Small intestine (tissue), 7 donors: ENCODE measurements at regions not wholly inside any gene's neighbourhood (a gene's known extent, or its start where the extent isn't known, plus 50 kb on each side); places are given as distances from the start of the nearest gene placed in this dataset.
"Not testable (repeated sequence)": the region's sequence is repeated elsewhere in the genome, so short reads cannot be mapped to it uniquely, and the experiment has no call there.

Source experiments
- DNase-seq, 2 donors: peaks; one replicate each; pipeline versions ENCODE4 v3.0.0 to v3.0.0-alpha.2; 2013
- FAIRE-seq: peaks from 2 replicates; lab custom pipeline; 2012; peaks lifted over from hg19 to GRCh38; lab: Jason Lieb, UNC
- H3K27ac ChIP-seq, 3 donors: one replicate each; pipeline ENCODE4 v1.5.1; 2013; ENCODE audit warnings: low read length in 2 of 3, mild to moderate bottlenecking in 2 of 3, control low read depth in 1 of 3, inconsistent platforms in 1 of 3, low read depth in 1 of 3, moderate library complexity in 1 of 3
- H3K27me3 ChIP-seq, 3 donors: one replicate each; pipeline ENCODE4 v1.6.1; 2013; ENCODE audit warnings: low read length in 3 of 3, inconsistent platforms in 1 of 3; ENCODE audit not compliant: control insufficient read depth in 3 of 3, insufficient read depth in 3 of 3
- H3K36me3 ChIP-seq, 3 donors: one replicate each; pipeline ENCODE4 v1.6.1; 2013; ENCODE audit warnings: low read length in 3 of 3, inconsistent platforms in 1 of 3, low read depth in 1 of 3, mild to moderate bottlenecking in 1 of 3, moderate library complexity in 1 of 3; ENCODE audit not compliant: control insufficient read depth in 3 of 3, insufficient read depth in 2 of 3
- H3K4me1 ChIP-seq, 3 donors: one replicate each; pipeline ENCODE4 v1.6.1; 2013; ENCODE audit warnings: low read length in 2 of 3, inconsistent platforms in 1 of 3, low read depth in 1 of 3, mild to moderate bottlenecking in 1 of 3, moderate library complexity in 1 of 3; ENCODE audit not compliant: control insufficient read depth in 3 of 3, insufficient read depth in 2 of 3
- H3K4me3 ChIP-seq, 3 donors: one replicate each; pipeline ENCODE4 v1.5.1; 2013; ENCODE audit warnings: low read length in 3 of 3, control low read depth in 1 of 3, inconsistent platforms in 1 of 3, low read depth in 1 of 3, mild to moderate bottlenecking in 1 of 3, moderate library complexity in 1 of 3
- H3K9me3 ChIP-seq, 2 donors: one replicate each; pipeline ENCODE4 v1.6.1; 2013; ENCODE audit warnings: low read depth in 1 of 2, low read length in 1 of 2; ENCODE audit not compliant: control insufficient read depth in 2 of 2, insufficient read depth in 1 of 2
- WGBS, 3 donors: extraction: QIAGEN DNeasy Blood & Tissue Kit; methylation state at CpG; one replicate each; pipeline ENCODE4 v1.1.7; 2013; 5-methylcytosine and 5-hydroxymethylcytosine counted together
- donor health status: healthy with polysubstance abuse.
- donor health status: control.
- donor health status: control.
- donor health status: Bipolar disorder and iron deficiency.
- donor health status: healthy.

DNA sequence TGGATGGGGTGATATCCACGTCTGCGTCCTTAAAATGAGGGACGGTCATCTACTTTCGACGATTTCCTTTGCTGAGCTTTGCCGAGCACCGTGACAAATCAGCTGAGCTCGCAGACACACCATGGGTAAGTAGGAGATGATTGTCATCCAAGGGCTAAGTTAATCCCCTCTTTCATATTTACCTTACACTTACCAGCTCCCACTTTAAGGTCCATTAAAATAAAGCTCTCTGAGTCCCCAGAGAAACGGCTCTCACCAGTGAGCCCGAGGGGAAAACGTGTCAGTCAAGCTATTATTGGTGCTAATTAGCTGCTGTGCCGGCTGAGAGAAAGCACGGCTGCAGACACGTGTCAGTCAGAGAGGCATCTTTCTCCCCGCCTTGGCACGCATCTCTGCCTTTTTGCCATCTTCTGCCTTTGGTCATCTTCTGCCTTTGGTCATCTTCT is 72.2 kb downstream of the CRLF2 start:
- H3K9me3 ChIP-seq, result peaks cover 0 to 2% of the 10 kb centered on the region in 2 donors
- no peaks in the 10 kb centered on the region for H3K27me3 ChIP-seq
- 49 to 58% (median 52%) methylated on average over 16 of the region's 16 CpGs for WGBS, 3 donors
- FAIRE-seq (no peak), DNase-seq (no peak)
- H3K4me3 ChIP-seq, result no peak overlapping the region
- no peaks in the 10 kb centered on the region for H3K36me3 ChIP-seq
- no peak overlapping the region for H3K27ac ChIP-seq
- no peaks in the 10 kb centered on the region for H3K4me1 ChIP-seq

DNA sequence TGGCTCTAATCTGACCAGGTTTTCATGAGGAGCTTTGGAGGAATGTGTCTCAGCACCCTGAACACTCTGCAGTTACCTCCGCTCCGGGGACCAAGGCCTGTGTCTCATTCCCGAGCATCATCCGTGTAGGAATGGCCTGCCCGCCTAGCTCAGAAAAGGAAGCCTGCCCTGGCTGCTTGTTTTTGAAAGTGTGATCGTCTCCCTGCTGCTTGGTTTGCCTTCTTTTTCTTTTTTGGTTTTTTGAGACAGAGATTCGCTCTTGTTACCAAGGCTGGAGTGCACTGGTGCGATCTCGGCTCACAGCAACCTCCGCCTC is 73.3 kb downstream of the CRLF2 start:
- Histone ChIP-seq H3K27me3 (no peaks in the 10 kb centered on the region), H3K27ac (no peak overlapping the region), H3K36me3 (no peaks in the 10 kb centered on the region), H3K4me3 (no peak overlapping the region), H3K9me3 (peaks cover 0 to 7% of the 10 kb centered on the region in 2 donors), H3K4me1 (no peaks in the 10 kb centered on the region)
- DNase-seq (no peak), FAIRE-seq (no peak)
- WGBS, 3 donors, result 85 to 91% (median 85%) methylated on average over 10 of the region's 10 CpGs

DNA sequence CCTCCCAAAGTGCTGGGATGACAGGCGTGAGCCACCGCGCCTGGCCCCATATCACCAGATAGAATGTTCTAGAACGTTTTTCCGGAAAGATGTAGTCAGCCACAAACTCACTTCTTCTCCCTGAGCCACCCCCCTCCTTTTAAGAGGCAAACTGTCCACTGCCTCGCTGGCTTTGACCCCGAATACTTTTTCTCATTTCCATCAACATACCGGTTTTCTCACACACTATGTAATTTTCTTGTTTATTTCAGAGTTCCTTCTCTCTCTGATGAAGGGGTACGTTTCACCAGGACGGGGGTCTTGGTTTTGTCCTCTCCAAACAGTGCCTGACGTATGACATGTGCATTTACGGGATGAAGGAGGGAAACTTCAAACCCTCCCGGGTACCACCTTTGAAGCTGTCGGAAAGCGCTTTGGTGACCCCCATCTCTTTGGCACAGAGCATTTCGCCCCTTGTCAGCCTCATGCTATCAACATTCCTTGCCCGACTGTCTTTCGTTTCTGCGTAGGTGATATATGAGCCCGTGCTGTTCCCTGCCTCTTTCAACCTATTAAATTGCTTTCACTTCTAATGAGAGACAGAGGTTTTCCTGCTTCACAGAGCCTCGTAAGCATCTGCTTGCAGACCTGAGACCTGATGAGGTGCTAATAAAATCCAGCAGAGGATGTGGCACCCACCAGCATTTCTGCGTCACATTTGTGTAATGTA is 73.8 kb downstream of the CRLF2 start:
- FAIRE-seq (no peak), DNase-seq (no peak)
- H3K4me1 ChIP-seq, result no peaks in the 10 kb centered on the region
- H3K36me3 ChIP-seq, result no peaks in the 10 kb centered on the region
- no peaks in the 10 kb centered on the region for H3K27me3 ChIP-seq
- no peak overlapping the region for H3K27ac ChIP-seq
- 72 to 76% (median 72%) methylated on average over 22 of the region's 22 CpGs for WGBS, 3 donors
- peaks cover 0 to 8% of the 10 kb centered on the region in 2 donors for H3K9me3 ChIP-seq
- H3K4me3 ChIP-seq, result no peak overlapping the region

DNA sequence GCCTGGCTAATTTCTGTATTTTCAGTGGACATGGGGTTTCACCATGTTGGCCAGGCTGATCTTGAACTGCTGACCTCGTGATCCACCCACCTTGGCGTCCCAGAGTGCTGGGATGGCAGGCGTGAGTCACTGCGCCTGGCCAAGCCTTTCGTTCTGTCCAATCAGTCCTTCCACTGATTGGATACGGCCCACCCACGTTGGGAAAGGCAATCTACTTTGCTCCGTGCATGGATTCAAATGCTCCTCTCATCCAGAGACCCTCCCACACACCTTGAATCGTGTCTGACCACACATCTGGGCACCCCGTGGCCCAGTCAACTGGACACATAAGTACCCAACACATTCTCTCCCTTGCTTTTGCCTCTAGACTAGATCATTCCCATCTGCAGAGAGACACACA is 74.9 kb downstream of the CRLF2 start:
- Histone ChIP-seq H3K27ac (no peak overlapping the region), H3K9me3 (peaks cover 0 to 9% of the 10 kb centered on the region in 2 donors), H3K27me3 (no peaks in the 10 kb centered on the region), H3K36me3 (no peaks in the 10 kb centered on the region), H3K4me3 (no peak overlapping the region), H3K4me1 (no peaks in the 10 kb centered on the region)
- DNase-seq (no peak), FAIRE-seq (no peak)
- WGBS, 3 donors, result 71 to 76% (median 76%) methylated on average over 10 of the region's 10 CpGs

DNA sequence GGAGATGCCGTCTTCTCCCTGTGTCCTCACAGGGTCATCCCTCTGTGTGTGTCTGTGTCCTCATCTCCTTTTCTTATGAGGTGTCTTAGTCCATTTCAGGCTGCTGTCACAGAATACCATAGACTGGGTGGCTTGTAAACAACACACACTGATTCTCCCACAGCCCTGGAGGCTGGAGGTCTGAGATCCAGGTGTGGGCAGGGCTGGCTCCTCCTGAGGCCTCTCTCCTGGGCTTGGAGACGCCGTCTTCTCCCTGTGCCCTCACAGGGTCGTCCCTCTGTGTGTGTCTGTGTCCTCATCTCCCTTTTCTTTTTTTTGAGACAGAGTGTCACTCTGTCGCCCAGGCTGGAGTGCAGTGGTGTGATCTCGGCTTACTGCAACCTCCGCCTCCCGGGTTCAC is 75.9 kb downstream of the CRLF2 start:
- not testable (repeated sequence) for H3K27ac ChIP-seq, H3K27me3 ChIP-seq, DNase-seq, H3K4me1 ChIP-seq, H3K36me3 ChIP-seq, FAIRE-seq, H3K9me3 ChIP-seq, H3K4me3 ChIP-seq
- WGBS, 3 donors, result 57 to 79% (median 67%) methylated on average over 3 to 8 of the region's 8 CpGs

DNA sequence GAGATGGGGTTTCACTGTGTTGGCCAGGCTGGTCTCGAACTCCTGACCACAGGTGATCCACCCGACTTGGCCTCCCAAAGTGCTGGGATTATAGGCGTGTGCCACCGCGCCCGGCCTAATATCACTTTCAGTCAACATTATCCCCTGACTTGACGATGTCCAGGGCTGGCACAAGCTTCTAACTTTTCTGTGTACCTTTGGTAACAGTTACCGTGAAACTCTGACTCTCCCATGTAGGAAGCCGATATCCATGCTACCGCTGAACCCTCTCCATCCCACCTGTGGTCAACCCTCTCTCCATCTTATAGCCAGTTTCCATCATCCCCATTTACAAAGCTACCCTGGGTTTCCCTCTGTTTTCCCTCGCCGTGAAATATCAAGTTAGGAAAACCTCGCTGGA is 77.5 kb downstream of the CRLF2 start:
- peaks cover 0 to 9% of the 10 kb centered on the region in 2 donors for H3K9me3 ChIP-seq
- H3K4me3 ChIP-seq, result no peak overlapping the region
- H3K4me1 ChIP-seq, result no peaks in the 10 kb centered on the region
- no peaks in the 10 kb centered on the region for H3K36me3 ChIP-seq
- no peak for DNase-seq
- H3K27ac ChIP-seq, result no peak overlapping the region
- 90 to 91% (median 91%) methylated on average over 13 of the region's 13 CpGs for WGBS, 3 donors
- no peak for FAIRE-seq
- no peaks in the 10 kb centered on the region for H3K27me3 ChIP-seq

DNA sequence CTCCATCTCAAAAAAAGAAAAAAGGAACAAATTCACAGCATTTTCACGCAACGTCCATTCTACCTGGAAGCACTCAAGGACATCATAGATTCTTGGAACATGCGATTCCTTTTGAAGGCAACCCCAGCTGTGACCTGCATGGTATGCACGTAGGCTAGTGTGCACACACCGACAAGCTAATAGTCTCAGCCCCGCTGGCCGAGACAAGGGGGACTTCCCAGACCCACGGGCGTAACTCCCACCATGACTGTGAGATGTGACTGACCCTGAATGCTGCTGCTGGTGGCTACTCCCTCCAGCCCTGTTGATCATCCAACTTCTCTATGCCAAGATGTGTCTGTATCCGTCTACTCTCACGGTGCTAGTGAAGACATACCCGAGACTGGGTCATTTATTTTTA is 78.3 kb downstream of the CRLF2 start:
- DNase-seq, result no peak

DNA sequence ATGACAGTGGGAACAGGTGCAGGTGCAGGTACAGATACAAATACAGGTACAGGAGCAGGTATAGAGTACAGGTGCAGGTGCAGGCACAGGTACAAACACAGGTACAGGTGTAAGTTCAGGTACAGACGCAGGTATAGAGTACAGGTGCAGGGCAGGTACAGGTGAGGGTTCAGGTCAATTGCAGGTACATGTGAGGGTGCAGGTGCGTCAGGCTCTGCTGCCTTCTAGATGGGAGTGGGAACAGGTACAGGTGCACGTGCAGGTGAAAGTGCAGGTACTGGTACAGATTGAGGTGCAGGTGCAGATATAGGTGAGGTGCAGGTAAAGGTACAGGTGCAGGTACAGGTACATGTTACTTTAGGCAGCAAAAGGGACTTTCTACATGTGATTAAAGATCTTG is 85.7 kb downstream of the CRLF2 start:
- Histone ChIP-seq H3K36me3 (no peaks in the 10 kb centered on the region), H3K4me1 (no peaks in the 10 kb centered on the region), H3K27ac (no peak overlapping the region), H3K9me3 (no peaks in the 10 kb centered on the region), H3K27me3 (no peaks in the 10 kb centered on the region), H3K4me3 (no peak overlapping the region)
- FAIRE-seq (no peak), DNase-seq (no peak)
- WGBS, 3 donors, result 45 to 81% (median 47%) methylated on average over 3 of the region's 3 CpGs

More for the DNA sequence above, 78.3 kb downstream of the CRLF2 start:
- H3K27ac ChIP-seq, result no peak overlapping the region
- H3K4me1 ChIP-seq, result no peaks in the 10 kb centered on the region
- no peak for FAIRE-seq
- no peak overlapping the region for H3K4me3 ChIP-seq
- peaks cover 0 to 9% of the 10 kb centered on the region in 2 donors for H3K9me3 ChIP-seq
- H3K27me3 ChIP-seq, result no peaks in the 10 kb centered on the region
- no peaks in the 10 kb centered on the region for H3K36me3 ChIP-seq
- 86 to 93% (median 88%) methylated on average over 12 of the region's 12 CpGs for WGBS, 3 donors

DNA sequence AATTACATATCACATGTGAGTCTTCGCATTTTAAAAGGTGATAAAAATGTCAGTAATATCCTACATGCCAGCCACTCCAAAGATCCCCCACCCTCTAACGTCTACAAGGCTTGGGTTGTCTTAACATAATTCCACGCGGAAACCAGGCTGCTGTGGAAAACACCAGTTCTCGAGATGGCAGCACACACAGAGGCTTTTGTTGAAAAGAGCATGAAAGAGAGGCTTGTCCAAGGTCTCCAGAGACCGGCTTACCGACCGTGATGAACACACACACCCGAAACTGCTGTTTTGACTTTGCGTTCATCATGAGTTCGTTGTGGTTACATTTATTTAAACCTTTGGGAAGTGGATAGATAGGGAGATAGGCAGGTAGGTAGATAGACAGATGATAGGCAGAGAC is 87.9 kb downstream of the CRLF2 start:
- Histone ChIP-seq H3K9me3 (no peaks in the 10 kb centered on the region), H3K4me1 (no peaks in the 10 kb centered on the region), H3K27me3 (no peaks in the 10 kb centered on the region), H3K36me3 (no peaks in the 10 kb centered on the region), H3K27ac (no peak overlapping the region), H3K4me3 (no peak overlapping the region)
- DNase-seq, result no peak
- 74 to 80% (median 79%) methylated on average over 11 of the region's 11 CpGs for WGBS, 3 donors
- no peak for FAIRE-seq
